GM19324 (cell line): ENCODE measurements at regions not wholly inside any gene's neighbourhood (a gene's known extent, or its start where the extent isn't known, plus 50 kb on each side); places are given as distances from the start of the nearest gene placed in this dataset.

Source experiments
- ATAC-seq: cut with Tn5 transposase; IDR thresholded peaks from one replicate; pipeline ENCODE4 v1.9.1; 2021; ENCODE audit warnings: mild to moderate bottlenecking, moderate library complexity; ENCODE audit not compliant: unreplicated experiment, low FRiP score

- no peak for ATAC-seq
These were observed 274.5 kb downstream of the MYCN start for GRCh38 chr2:16214861-16215260.

GRCh38 chr2:16214391-16214790 is 274.0 kb downstream of the MYCN start:
- no peak for ATAC-seq

GRCh38 chr2:16212321-16212720 is 272.0 kb downstream of the MYCN start:
- ATAC-seq = no peak

GRCh38 chr2:16211341-16211740 is 271.0 kb downstream of the MYCN start:
- no peak for ATAC-seq

- no peak for ATAC-seq
These were observed 270.5 kb downstream of the MYCN start for GRCh38 chr2:16210841-16211240.

GRCh38 chr2:16209799-16210198 is 269.4 kb downstream of the MYCN start:
- no peak for ATAC-seq

- no peak for ATAC-seq
These were observed 268.6 kb downstream of the MYCN start for GRCh38 chr2:16208921-16209320.

GRCh38 chr2:16208241-16208797 is 268.0 kb downstream of the MYCN start:
- ATAC-seq = no peak

- ATAC-seq = no peak
These were observed 267.3 kb downstream of the MYCN start for GRCh38 chr2:16207611-16208010.

GRCh38 chr2:16207151-16207550 is 266.8 kb downstream of the MYCN start:
- no peak for ATAC-seq

- ATAC-seq = no peak
These were observed 266.0 kb downstream of the MYCN start for GRCh38 chr2:16206191-16206944.

- no peak for ATAC-seq
These were observed 265.3 kb downstream of the MYCN start for GRCh38 chr2:16205631-16206030.

GRCh38 chr2:16204886-16205620 is 264.7 kb downstream of the MYCN start:
- ATAC-seq = no peak

GRCh38 chr2:16204251-16204650 is 263.9 kb downstream of the MYCN start:
- ATAC-seq = no peak

- no peak for ATAC-seq
These were observed 263.3 kb downstream of the MYCN start for GRCh38 chr2:16203691-16204090.

- no peak for ATAC-seq
These were observed 262.7 kb downstream of the MYCN start for GRCh38 chr2:16203069-16203468.

GRCh38 chr2:16202266-16203020 is 262.1 kb downstream of the MYCN start:
- ATAC-seq = no peak

- ATAC-seq = no peak
These were observed 261.5 kb downstream of the MYCN start for GRCh38 chr2:16201848-16202247.

- no peak for ATAC-seq
These were observed 260.3 kb downstream of the MYCN start for GRCh38 chr2:16200554-16201193.

GRCh38 chr2:16199882-16200553 is 259.7 kb downstream of the MYCN start:
- no peak for ATAC-seq
